Calu3 (cell line): ENCODE measurements at regions not wholly inside any gene's neighbourhood (a gene's known extent, or its start where the extent isn't known, plus 50 kb on each side); places are given as distances from the start of the nearest gene placed in this dataset.

Experiments
- BruUV-seq: library from RNA; stranded (reverse); fragments of 400-500 nt; replicated peaks from 2 replicates; lab custom pipeline; 2021; lab: Mats Ljungman, UMichigan
- CTCF ChIA-PET: fragments of 300-600 bp; sonication (Branson Sonifier 250); formaldehyde crosslinking; loops from one replicate; lab custom pipeline; 2022; ENCODE audit warnings: antibody characterized with exemption; lab: Charles Lee
- DNase-seq: peaks from one replicate; pipeline ENCODE4 v3.0.0; 2022
- H3K27ac Mint-ChIP-seq: one replicate; pipeline ENCODE4 v1.8.0; 2022; ENCODE audit warnings: mixed read lengths; ENCODE audit not compliant: unreplicated experiment
- H3K27me3 Mint-ChIP-seq: one replicate; pipeline ENCODE4 v1.8.0; 2022; ENCODE audit warnings: mixed read lengths; ENCODE audit not compliant: unreplicated experiment
- H3K36me3 Mint-ChIP-seq: one replicate; pipeline ENCODE4 v1.8.0; 2022; ENCODE audit warnings: mild to moderate bottlenecking, moderate library complexity, mixed read lengths; ENCODE audit not compliant: insufficient read depth, unreplicated experiment
- H3K4me1 Mint-ChIP-seq: one replicate; pipeline ENCODE4 v1.8.0; 2022; ENCODE audit warnings: mild to moderate bottlenecking, low read depth, mixed read lengths; ENCODE audit not compliant: unreplicated experiment
- H3K4me3 Mint-ChIP-seq: one replicate; pipeline ENCODE4 v1.8.0; 2022; ENCODE audit warnings: mild to moderate bottlenecking, low read depth, moderate library complexity, mixed read lengths; ENCODE audit not compliant: unreplicated experiment
- H3K9me3 Mint-ChIP-seq: one replicate; pipeline ENCODE4 v1.8.0; 2022; ENCODE audit warnings: low read depth, mixed read lengths; ENCODE audit not compliant: unreplicated experiment
- intact Hi-C: fragments of 100-400 bp; cut with micrococcal nuclease; formaldehyde crosslinking; loops from one replicate; pipeline ENCODE4 v1.10.0; 2022; ENCODE audit not compliant: unreplicated experiment
- TF ChIP-seq, protein P1 (sequence below): fragments of 200-600 bp; IDR thresholded peaks from one replicate; pipeline ENCODE4 v1.8.0; 2022; ENCODE audit warnings: antibody characterized with exemption; ENCODE audit not compliant: unreplicated experiment

DNA sequence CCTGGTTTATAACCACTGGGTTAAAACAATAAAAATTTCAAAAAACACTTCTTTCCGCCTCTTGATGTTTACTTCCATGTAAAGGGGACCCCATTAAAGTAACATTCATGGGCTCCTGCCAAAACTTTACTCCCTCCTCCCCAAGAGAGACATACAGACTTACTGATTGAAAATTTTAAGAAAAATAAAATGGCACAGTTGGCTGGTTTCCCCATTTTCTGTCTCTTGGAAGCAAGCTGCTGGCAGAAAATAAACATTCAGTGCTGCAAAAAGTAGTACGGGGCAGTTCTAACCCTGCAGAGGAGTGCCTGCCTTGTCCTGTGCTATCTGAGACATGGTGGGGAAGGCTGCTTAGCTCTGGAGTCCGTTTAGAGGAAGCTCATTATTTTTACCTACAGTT lies 187.3 kb upstream of the INTU start:
- no peak overlapping the region for H3K4me3 Mint-ChIP-seq
- TF ChIP-seq, protein P1, sequence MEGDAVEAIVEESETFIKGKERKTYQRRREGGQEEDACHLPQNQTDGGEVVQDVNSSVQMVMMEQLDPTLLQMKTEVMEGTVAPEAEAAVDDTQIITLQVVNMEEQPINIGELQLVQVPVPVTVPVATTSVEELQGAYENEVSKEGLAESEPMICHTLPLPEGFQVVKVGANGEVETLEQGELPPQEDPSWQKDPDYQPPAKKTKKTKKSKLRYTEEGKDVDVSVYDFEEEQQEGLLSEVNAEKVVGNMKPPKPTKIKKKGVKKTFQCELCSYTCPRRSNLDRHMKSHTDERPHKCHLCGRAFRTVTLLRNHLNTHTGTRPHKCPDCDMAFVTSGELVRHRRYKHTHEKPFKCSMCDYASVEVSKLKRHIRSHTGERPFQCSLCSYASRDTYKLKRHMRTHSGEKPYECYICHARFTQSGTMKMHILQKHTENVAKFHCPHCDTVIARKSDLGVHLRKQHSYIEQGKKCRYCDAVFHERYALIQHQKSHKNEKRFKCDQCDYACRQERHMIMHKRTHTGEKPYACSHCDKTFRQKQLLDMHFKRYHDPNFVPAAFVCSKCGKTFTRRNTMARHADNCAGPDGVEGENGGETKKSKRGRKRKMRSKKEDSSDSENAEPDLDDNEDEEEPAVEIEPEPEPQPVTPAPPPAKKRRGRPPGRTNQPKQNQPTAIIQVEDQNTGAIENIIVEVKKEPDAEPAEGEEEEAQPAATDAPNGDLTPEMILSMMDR: no peak
- no peaks in the 10 kb centered on the region for H3K9me3 Mint-ChIP-seq
- no peaks in the 10 kb centered on the region for H3K4me1 Mint-ChIP-seq
- H3K27me3 Mint-ChIP-seq: no peaks in the 10 kb centered on the region
- intact Hi-C loops: no loop called here
- no TSS peak for BruUV-seq
- no peaks in the 10 kb centered on the region for H3K36me3 Mint-ChIP-seq
- no peak overlapping the region for H3K27ac Mint-ChIP-seq
- CTCF ChIA-PET: no interaction called here
- DNase-seq: no peak

DNA sequence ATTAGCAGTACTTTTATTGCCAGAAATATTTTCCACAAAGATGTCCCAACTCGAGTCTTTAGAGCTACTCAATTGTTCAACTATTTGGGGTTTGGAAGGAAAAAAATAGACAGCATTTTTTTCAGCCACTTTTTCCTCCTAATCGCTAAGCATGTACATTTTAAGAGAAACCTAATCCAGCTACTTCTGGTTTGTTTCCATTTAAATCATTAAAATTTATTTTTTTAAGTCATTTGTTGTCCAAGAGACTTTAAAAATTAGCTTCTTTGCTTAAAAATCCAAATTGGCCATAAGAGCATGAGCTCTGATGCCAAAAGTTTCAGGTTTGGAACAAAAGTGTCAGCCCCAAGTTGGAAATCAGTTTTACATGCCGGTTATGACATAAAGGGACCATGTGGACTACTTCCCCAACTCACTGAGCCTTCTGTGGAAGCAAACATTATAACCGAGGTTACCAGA lies 186.3 kb upstream of the INTU start:
- Mint-ChIP-seq H3K4me3 (no peak overlapping the region), H3K9me3 (no peaks in the 10 kb centered on the region), H3K27me3 (no peaks in the 10 kb centered on the region), H3K4me1 (no peaks in the 10 kb centered on the region), H3K27ac (no peak overlapping the region), H3K36me3 (no peaks in the 10 kb centered on the region)
- BruUV-seq: no TSS peak
- CTCF ChIA-PET: no interaction called here
- TF ChIP-seq, protein P1: no peak
- no peak for DNase-seq
- intact Hi-C loops: no loop called here

DNA sequence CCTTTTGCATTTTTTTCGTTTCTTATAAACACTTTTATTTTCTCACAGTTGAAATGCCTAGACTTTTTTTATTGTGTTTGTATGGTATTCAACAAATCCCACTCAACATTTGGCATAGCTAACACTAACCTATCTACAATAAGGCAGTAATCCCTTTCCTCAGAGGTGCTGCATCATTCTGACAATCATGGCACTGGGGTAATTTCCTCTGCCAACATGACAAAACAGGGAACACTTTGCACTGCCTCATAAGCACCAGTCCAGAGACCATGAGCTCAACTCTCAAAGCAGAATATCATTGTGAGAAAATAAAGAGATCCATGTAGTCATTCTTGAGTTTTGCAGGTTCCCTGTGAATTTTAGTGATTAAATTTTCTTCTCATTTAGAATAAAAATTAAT lies 183.8 kb upstream of the INTU start:
- H3K4me3 Mint-ChIP-seq: no peak overlapping the region
- no peaks in the 10 kb centered on the region for H3K9me3 Mint-ChIP-seq
- no peaks in the 10 kb centered on the region for H3K36me3 Mint-ChIP-seq
- H3K27ac Mint-ChIP-seq: no peak overlapping the region
- DNase-seq: no peak
- intact Hi-C loops: no loop called here
- CTCF ChIA-PET: no interaction called here
- TF ChIP-seq, protein P1: no peak
- H3K27me3 Mint-ChIP-seq: no peaks in the 10 kb centered on the region
- no TSS peak for BruUV-seq
- no peaks in the 10 kb centered on the region for H3K4me1 Mint-ChIP-seq

DNA sequence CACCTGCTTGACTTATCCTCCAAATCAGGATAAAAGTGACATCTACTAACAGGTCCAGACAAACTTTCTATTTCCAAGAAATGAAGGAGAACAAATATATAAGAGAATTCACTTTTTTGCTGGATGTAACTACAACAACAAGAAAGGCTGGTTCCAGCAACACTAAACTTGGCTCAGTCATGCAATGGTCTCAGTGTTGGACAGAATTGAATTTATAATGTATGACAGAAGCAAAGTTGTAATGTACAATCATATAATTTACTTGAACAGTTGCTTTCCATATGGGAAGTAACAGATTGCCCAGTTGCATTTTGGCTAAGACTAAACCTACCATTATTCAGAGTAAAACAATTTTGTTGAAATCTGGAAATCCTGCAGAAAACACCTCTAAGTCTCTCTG lies 183.3 kb upstream of the INTU start:
- Mint-ChIP-seq H3K27me3 (no peaks in the 10 kb centered on the region), H3K27ac (no peak overlapping the region), H3K36me3 (no peaks in the 10 kb centered on the region), H3K4me3 (no peak overlapping the region), H3K9me3 (peaks cover 2% of the 10 kb centered on the region), H3K4me1 (no peaks in the 10 kb centered on the region)
- CTCF ChIA-PET: no interaction called here
- TF ChIP-seq, protein P1: no peak
- no peak for DNase-seq
- intact Hi-C loops: no loop called here
- no TSS peak for BruUV-seq
